ENCODE measurements at regions not wholly inside any gene's neighbourhood (a gene's known extent, or its start where the extent isn't known, plus 50 kb on each side); places are given as distances from the start of the nearest gene placed in this dataset.

DNA sequence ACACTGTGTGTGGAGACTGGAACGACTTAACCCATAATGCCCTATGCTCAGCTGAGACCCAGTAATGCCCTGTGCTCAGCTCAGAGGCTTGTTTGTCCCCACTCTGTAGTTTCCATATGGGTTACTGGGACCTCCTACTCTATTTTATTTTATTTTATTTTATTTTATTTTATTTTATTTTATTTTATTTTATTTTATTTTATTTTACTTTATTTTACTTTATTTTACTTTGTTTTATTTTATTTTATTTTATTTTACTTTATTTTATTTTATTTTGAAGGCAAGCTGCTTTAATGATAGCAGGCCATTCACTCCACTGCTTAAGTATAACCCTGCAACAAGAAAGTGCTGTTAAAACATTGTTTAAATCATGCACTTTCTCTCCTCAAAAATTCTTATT lies 603.4 kb upstream of the JAG1 start:
- intact Hi-C loops (cut with DNase I; ENCODE audit: low total_unique reads), result loop anchor here (10.0 kb wide), 1 partner anchor 602 kb away; the partner anchor contains the start of gene JAG1
- WGBS, 2 donors, result 63 to 85% methylated on average over 1 of the region's 1 CpG
- TF ChIP-seq POLR2A (IDR thresholded peaks at IDR 0.05), result no peak
- TF ChIP-seq, protein P1, sequence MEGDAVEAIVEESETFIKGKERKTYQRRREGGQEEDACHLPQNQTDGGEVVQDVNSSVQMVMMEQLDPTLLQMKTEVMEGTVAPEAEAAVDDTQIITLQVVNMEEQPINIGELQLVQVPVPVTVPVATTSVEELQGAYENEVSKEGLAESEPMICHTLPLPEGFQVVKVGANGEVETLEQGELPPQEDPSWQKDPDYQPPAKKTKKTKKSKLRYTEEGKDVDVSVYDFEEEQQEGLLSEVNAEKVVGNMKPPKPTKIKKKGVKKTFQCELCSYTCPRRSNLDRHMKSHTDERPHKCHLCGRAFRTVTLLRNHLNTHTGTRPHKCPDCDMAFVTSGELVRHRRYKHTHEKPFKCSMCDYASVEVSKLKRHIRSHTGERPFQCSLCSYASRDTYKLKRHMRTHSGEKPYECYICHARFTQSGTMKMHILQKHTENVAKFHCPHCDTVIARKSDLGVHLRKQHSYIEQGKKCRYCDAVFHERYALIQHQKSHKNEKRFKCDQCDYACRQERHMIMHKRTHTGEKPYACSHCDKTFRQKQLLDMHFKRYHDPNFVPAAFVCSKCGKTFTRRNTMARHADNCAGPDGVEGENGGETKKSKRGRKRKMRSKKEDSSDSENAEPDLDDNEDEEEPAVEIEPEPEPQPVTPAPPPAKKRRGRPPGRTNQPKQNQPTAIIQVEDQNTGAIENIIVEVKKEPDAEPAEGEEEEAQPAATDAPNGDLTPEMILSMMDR (IDR thresholded peaks at IDR 0.05), result no peak
- no peak for DNase-seq (ENCODE audit: low spot score in 2 of 2)
- no peak overlapping the region for H3K4me3 ChIP-seq (ENCODE audit: low read depth, poor library complexity, severe bottlenecking)

DNA sequence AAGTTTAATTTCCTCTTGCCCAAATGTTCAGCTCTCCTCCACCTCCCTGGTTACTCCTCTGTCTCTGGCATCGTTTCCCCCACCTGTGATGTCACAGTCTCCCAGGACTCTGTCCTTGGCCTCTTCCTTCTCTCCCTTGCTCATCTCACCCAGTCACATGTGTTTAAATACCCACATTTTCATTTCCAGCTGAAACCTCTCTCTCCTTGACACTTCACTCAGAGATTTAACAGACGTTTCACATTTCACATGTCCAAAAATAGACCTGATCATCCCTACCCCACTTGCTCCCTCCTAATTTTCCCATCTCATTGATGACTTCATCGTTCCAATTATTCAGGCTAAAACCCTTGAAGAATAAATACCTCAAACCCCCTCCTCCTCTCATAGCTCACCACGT lies 604.1 kb upstream of the JAG1 start:
- TF ChIP-seq, protein P1 (IDR thresholded peaks at IDR 0.05), result no peak
- H3K4me3 ChIP-seq (ENCODE audit: low read depth, poor library complexity, severe bottlenecking), result no peak overlapping the region
- WGBS, 2 donors, result 85 to 86% methylated on average over 4 of the region's 4 CpGs
- intact Hi-C loops (cut with DNase I; ENCODE audit: low total_unique reads), result loop anchor here (10.0 kb wide), 1 partner anchor 603 kb away; the partner anchor contains the start of gene JAG1
- DNase-seq (ENCODE audit: low spot score in 2 of 2), result no peak

DNA sequence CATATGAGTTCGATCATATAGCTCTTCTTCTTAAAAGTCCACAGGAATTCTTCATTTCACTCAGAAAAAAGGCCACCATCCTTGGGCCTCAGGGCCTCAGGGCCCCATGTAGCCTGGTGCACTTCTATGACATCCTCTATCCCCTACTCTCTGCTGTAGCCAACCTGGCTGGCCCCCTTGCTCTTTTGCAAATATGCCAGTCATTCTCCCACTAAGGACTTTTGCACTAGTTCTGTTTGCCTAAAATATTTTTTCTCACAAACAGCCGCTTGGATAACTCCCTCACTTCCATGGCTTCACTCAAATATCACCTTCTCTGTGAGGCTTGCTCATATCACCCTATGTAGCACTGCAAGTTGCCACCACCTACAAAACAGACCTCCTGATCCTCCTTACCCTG lies 604.7 kb upstream of the JAG1 start:
- intact Hi-C loops (cut with DNase I; ENCODE audit: low total_unique reads), result loop anchor here (10.0 kb wide), 1 partner anchor 604 kb away; the partner anchor contains the start of gene JAG1
- WGBS, 2 donors, result 92 to 98% methylated on average over 2 of the region's 2 CpGs
- TF ChIP-seq, protein P1 (IDR thresholded peaks at IDR 0.05), result no peak
- TF ChIP-seq POLR2A (IDR thresholded peaks at IDR 0.05), result no peak
- DNase-seq (ENCODE audit: low spot score in 2 of 2), result no peak
- no peak overlapping the region for H3K4me3 ChIP-seq (ENCODE audit: low read depth, poor library complexity, severe bottlenecking)

DNA sequence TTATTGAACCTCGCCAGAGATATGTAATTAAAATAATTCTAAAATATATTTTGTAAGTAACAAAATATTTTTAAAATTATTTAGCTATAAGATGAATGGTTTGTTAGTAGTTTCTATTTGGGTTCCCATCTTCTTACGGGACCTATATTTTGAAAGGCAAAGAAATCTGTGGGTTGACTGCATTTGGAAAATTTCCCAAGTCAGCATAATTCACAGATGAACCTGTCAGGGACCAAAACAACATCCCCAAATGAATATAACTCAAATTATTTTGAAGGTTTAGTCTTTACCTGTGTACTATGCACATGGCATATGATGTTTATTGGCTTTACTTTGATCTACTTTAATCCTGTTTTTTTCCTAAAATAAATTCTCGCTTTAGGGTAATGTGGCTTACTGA lies 607.4 kb upstream of the JAG1 start:
- WGBS, 2 donors, result 95 to 99% methylated on average over 3 of the region's 3 CpGs
- intact Hi-C loops (cut with DNase I; ENCODE audit: low total_unique reads), result no loop called here
- TF ChIP-seq, protein P1 (IDR thresholded peaks at IDR 0.05), result no peak
- no peak for TF ChIP-seq POLR2A (IDR thresholded peaks at IDR 0.05)

DNA sequence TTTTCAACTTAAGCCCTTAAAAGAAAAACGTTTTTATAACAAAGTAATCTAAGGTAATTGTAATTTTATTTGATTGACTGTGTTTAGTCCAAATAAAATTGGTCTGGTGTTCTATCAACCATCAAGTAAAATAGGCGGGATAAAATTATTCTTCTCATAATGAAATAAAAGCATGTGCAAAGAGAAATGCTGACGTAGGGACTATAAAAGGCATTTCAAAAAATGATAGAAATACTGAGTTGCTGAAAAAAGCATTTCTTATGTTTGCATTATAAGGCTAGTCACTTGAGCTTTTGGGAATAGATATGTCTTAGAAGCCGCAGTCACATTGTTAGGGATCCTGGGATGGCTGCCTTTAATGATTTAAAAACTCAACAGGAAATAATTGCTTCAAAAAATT lies 608.0 kb upstream of the JAG1 start:
- TF ChIP-seq, protein P1 (IDR thresholded peaks at IDR 0.05), result no peak
- TF ChIP-seq POLR2A (IDR thresholded peaks at IDR 0.05), result no peak
- intact Hi-C loops (cut with DNase I; ENCODE audit: low total_unique reads), result no loop called here
- H3K4me3 ChIP-seq (ENCODE audit: low read depth, poor library complexity, severe bottlenecking), result no peak overlapping the region
- DNase-seq (ENCODE audit: low spot score in 2 of 2), result no peak
- 81 to 85% methylated on average over 4 of the region's 4 CpGs for WGBS, 2 donors

More for the DNA sequence above, 607.4 kb upstream of the JAG1 start:
- H3K4me3 ChIP-seq (ENCODE audit: low read depth, poor library complexity, severe bottlenecking), result no peak overlapping the region
- no peak for DNase-seq (ENCODE audit: low spot score in 2 of 2)

DNA sequence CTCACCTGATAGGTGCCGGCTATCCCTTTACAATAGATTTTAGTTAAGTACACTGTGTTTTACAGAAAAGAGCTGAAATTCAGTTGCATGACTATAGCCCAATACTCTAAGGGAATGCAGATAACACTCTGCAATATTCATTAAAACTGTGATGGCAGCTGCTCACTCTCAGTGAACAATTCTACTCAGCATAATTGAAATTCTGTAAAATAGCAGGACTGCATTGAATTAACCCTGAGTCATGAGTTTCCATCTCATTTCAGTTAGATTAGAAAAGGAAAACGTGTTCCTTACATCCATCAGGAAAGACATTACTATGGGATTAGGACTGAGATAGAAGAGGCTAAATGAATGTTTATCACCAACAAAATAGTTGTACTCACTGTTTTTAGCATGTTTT lies 613.3 kb upstream of the JAG1 start:
- H3K4me3 ChIP-seq (ENCODE audit: low read depth, poor library complexity, severe bottlenecking), result no peak overlapping the region
- no peak for DNase-seq (ENCODE audit: low spot score in 2 of 2)
- TF ChIP-seq POLR2A (IDR thresholded peaks at IDR 0.05), result no peak
- TF ChIP-seq, protein P1 (IDR thresholded peaks at IDR 0.05), result no peak
- intact Hi-C loops (cut with DNase I; ENCODE audit: low total_unique reads), result no loop called here
- WGBS, 2 donors, result 76 to 80% methylated on average over 2 of the region's 2 CpGs

Data from lower leg skin (tissue), 4 donors.